ENCODE measurements at regions not wholly inside any gene's neighbourhood (a gene's known extent, or its start where the extent isn't known, plus 50 kb on each side); places are given as distances from the start of the nearest gene placed in this dataset.

GRCh38 chr16:85535352-85536072, 77.6 kb upstream of the GSE1 start:
- no peak for DNase-seq

GRCh38 chr16:85536073-85536410, 77.1 kb upstream of the GSE1 start:
- DNase-seq: no peak

GRCh38 chr16:85536411-85537330, 76.5 kb upstream of the GSE1 start:
- no peak for DNase-seq

- DNase-seq: no peak
These were observed 75.8 kb upstream of the GSE1 start for GRCh38 chr16:85537331-85537788.

GRCh38 chr16:85537795-85538401, 75.2 kb upstream of the GSE1 start:
- no peak for DNase-seq

GRCh38 chr16:85539084-85539483, 74.0 kb upstream of the GSE1 start:
- DNase-seq: no peak

GRCh38 chr16:85539629-85540291, 73.4 kb upstream of the GSE1 start:
- DNase-seq: no peak

- DNase-seq: no peak
These were observed 71.9 kb upstream of the GSE1 start for GRCh38 chr16:85541181-85541580.

- no peak for DNase-seq
These were observed 71.5 kb upstream of the GSE1 start for GRCh38 chr16:85541619-85541979.

GRCh38 chr16:85541980-85542900, 70.9 kb upstream of the GSE1 start:
- DNase-seq: no peak

GRCh38 chr16:85543536-85543935, 69.6 kb upstream of the GSE1 start:
- no peak for DNase-seq

GRCh38 chr16:85544016-85544415, 69.1 kb upstream of the GSE1 start:
- no peak for DNase-seq

- no peak for DNase-seq
These were observed 68.5 kb upstream of the GSE1 start for GRCh38 chr16:85544668-85545067.

- no peak for DNase-seq
These were observed 67.8 kb upstream of the GSE1 start for GRCh38 chr16:85545227-85545818.

- no peak for DNase-seq
These were observed 66.3 kb upstream of the GSE1 start for GRCh38 chr16:85546585-85547447.

- DNase-seq: no peak
These were observed 64.7 kb upstream of the GSE1 start for GRCh38 chr16:85548375-85548774.

- no peak for DNase-seq
These were observed 63.2 kb upstream of the GSE1 start for GRCh38 chr16:85549766-85550421.

- no peak for DNase-seq
These were observed 62.7 kb upstream of the GSE1 start for GRCh38 chr16:85550422-85550864.

- no peak for DNase-seq
These were observed 61.9 kb upstream of the GSE1 start for GRCh38 chr16:85550953-85551924.

Data from activated CD4-positive, alpha-beta T cell treated with anti-CD3 and anti-CD28 coated beads for 4 hours (primary cell).